Osteocyte (in vitro differentiated cells): ENCODE measurements at regions not wholly inside any gene's neighbourhood (a gene's known extent, or its start where the extent isn't known, plus 50 kb on each side); places are given as distances from the start of the nearest gene placed in this dataset.

Experiments used
- DNase-seq: peaks from one replicate; pipeline ENCODE4 v3.0.0; 2021; ENCODE audit warnings: mixed read lengths; ENCODE audit not compliant: unreplicated experiment; ENCODE audit errors: extremely low spot score
- H3K27ac Mint-ChIP-seq: one replicate; pipeline ENCODE4 v1.8.0; 2021; ENCODE audit warnings: mild to moderate bottlenecking, mixed read lengths; ENCODE audit not compliant: unreplicated experiment
- H3K27me3 Mint-ChIP-seq: one replicate; pipeline ENCODE4 v1.8.0; 2021; ENCODE audit warnings: mixed read lengths; ENCODE audit not compliant: unreplicated experiment
- H3K36me3 Mint-ChIP-seq: one replicate; pipeline ENCODE4 v1.8.0; 2021; ENCODE audit warnings: mixed read lengths; ENCODE audit not compliant: unreplicated experiment
- H3K4me1 Mint-ChIP-seq: one replicate; pipeline ENCODE4 v1.8.0; 2021; ENCODE audit warnings: mixed read lengths; ENCODE audit not compliant: unreplicated experiment
- H3K4me3 Mint-ChIP-seq: one replicate; pipeline ENCODE4 v1.8.0; 2021; ENCODE audit warnings: mild to moderate bottlenecking, moderate library complexity, mixed read lengths; ENCODE audit not compliant: unreplicated experiment
- H3K9me3 Mint-ChIP-seq: one replicate; pipeline ENCODE4 v1.8.0; 2021; ENCODE audit warnings: mixed read lengths; ENCODE audit not compliant: unreplicated experiment
- CTCF ChIP-seq: fragments of 200-600 bp; sonication (generic); IDR thresholded peaks from 2 replicates; pipeline ENCODE4 v1.5.0; 2021; ENCODE audit warnings: antibody characterized with exemption, mild to moderate bottlenecking, moderate library complexity

DNA sequence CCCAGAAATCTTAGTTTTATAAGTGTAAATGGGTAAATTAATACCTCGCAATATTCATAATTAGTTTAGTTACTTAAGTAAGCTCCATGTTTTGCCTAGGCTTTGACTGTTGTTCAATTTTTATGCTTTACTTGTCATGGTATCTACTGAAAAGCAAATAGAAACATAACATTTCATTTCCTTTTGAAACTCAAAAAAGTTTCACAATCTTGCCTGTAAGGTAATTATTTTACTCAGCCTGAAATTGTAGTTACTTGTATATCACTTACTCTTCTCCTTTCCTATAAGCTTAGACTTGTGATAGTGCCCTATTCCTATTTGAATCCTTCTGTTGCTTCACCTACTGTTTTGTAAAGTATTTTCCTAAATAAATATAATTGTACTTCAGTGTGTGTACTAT lies 914.4 kb upstream of the COX7C start:
- TF ChIP-seq CTCF: no peak
- H3K4me1 Mint-ChIP-seq: no peaks in the 10 kb centered on the region
- no peak overlapping the region for H3K4me3 Mint-ChIP-seq
- DNase-seq: no peak
- no peaks in the 10 kb centered on the region for H3K36me3 Mint-ChIP-seq
- H3K27ac Mint-ChIP-seq: no peak overlapping the region
- H3K9me3 Mint-ChIP-seq: no peaks in the 10 kb centered on the region
- peaks cover 2% of the 10 kb centered on the region for H3K27me3 Mint-ChIP-seq

DNA sequence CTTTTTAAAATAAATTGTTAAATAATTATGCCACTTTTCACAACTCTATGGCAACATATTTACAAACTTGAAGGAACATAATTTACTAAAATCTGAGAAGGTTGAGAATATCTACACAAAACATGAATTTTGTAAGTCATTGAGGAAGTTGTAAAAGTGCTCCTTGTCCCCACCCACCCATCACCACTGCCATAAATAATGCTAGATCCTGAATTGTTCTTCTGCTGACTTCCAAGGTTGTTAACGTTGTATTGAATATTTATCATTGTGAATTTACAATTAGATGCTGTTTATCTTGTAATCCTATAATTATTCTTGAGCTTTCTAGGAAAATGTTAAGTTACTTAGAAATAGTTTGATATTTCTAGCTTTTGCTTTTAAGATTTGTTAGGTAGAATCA lies 908.0 kb upstream of the COX7C start:
- Mint-ChIP-seq H3K36me3 (no peaks in the 10 kb centered on the region), H3K4me1 (no peaks in the 10 kb centered on the region), H3K9me3 (no peaks in the 10 kb centered on the region), H3K4me3 (no peak overlapping the region), H3K27ac (no peak overlapping the region), H3K27me3 (peaks cover 3% of the 10 kb centered on the region)
- TF ChIP-seq CTCF: no peak
- DNase-seq: no peak

- Mint-ChIP-seq H3K9me3 (no peaks in the 10 kb centered on the region), H3K27ac (no peak overlapping the region), H3K4me1 (no peaks in the 10 kb centered on the region), H3K4me3 (no peak overlapping the region), H3K36me3 (no peaks in the 10 kb centered on the region), H3K27me3 (peaks cover 3% of the 10 kb centered on the region)
- no peak for DNase-seq
- no peak for TF ChIP-seq CTCF
Observed at GRCh38 chr5:85716344-85717202, 901.2 kb upstream of the COX7C start.

DNA sequence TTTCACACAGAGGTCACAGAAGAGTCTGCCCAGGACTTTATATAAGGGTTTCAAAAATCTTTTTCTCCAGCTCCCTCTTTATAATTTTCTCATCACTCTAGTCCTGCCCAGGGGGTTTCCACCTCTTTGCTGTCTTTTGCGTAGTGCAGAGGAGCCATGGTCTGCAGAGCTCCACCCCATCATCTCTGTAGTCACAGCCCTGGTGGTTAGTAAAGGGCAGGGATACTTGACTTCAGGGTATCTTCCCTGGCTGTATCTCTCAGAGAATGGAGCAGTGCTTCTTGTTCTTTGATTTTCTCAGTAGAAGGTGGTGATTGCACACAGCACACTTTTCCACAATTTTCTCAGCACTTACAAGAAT lies 900.6 kb upstream of the COX7C start:
- no peak for DNase-seq
- no peak for TF ChIP-seq CTCF
- no peaks in the 10 kb centered on the region for H3K4me1 Mint-ChIP-seq
- no peak overlapping the region for H3K27ac Mint-ChIP-seq
- H3K9me3 Mint-ChIP-seq: no peaks in the 10 kb centered on the region
- no peak overlapping the region for H3K4me3 Mint-ChIP-seq
- H3K36me3 Mint-ChIP-seq: no peaks in the 10 kb centered on the region
- H3K27me3 Mint-ChIP-seq: peaks cover 3% of the 10 kb centered on the region

- no peak for TF ChIP-seq CTCF
- DNase-seq: no peak
- Mint-ChIP-seq H3K36me3 (no peaks in the 10 kb centered on the region), H3K4me1 (no peaks in the 10 kb centered on the region), H3K27ac (no peak overlapping the region), H3K27me3 (no peaks in the 10 kb centered on the region), H3K4me3 (no peak overlapping the region), H3K9me3 (no peaks in the 10 kb centered on the region)
Observed at GRCh38 chr5:85732185-85732584, 885.6 kb upstream of the COX7C start.
